ENCODE measurements at regions not wholly inside any gene's neighbourhood (a gene's known extent, or its start where the extent isn't known, plus 50 kb on each side); places are given as distances from the start of the nearest gene placed in this dataset.

DNA sequence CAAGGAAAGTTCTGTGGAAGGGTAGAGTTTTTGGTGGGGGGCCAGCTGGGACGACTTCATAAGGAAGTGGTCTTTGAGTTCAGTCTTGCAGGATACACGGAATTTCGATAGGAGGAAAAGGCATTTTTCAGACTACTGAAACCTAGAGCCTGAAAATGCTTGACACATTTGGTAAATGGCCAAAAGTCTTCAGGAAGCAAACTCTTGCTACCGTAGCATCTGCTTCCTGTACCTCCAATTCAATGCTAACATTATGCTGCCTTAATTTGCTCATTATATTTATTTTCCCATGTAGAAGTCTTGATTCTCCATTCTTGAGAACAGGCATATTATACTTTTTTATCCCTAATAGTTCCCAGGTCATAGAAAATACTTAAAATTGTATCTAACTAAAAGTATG is 129.3 kb upstream of the MED13 start:
- Histone ChIP-seq H3K9me3 (ENCODE audit: control insufficient read depth, low read depth, low read length) (no peaks in the 10 kb centered on the region), H3K4me2 (ENCODE audit: control insufficient read depth, extremely low read depth, insufficient read depth, low read depth, low read length) (no peak overlapping the region), H3K4me1 (ENCODE audit: control insufficient read depth, extremely low read depth, insufficient read depth, low read length) (no peaks in the 10 kb centered on the region), H4K20me1 (ENCODE audit: control insufficient read depth, extremely low read depth, insufficient read depth, low read length) (no peaks in the 10 kb centered on the region), H3K9me1 (ENCODE audit: control insufficient read depth, extremely low read depth, insufficient read depth, low read length) (no peaks in the 10 kb centered on the region), H3K79me2 (ENCODE audit: control insufficient read depth, insufficient read depth, low read length) (no peaks in the 10 kb centered on the region), H3K9ac (ENCODE audit: control insufficient read depth, extremely low read depth, insufficient read depth, low read length) (no peak overlapping the region), H2AFZ (ENCODE audit: control insufficient read depth, low read length) (no peak overlapping the region), H3K27me3 (ENCODE audit: control insufficient read depth, extremely low read depth, insufficient read depth, low read length) (no peaks in the 10 kb centered on the region), H3K4me3 (ENCODE audit: control insufficient read depth in 2 of 3, extremely low read depth in 1 of 3, insufficient read depth in 2 of 3, low read depth in 1 of 3, low read length in 3 of 3) (no peak overlapping the region), H3K27ac (ENCODE audit: control insufficient read depth, insufficient read depth, low read length) (no peak overlapping the region), H3K36me3 (ENCODE audit: control insufficient read depth in 2 of 2, extremely low read depth in 1 of 2, insufficient read depth in 2 of 2, low read length in 2 of 2) (no peaks in the 10 kb centered on the region)
- DNase-seq (ENCODE audit: low read depth, low spot score) (no peak), FAIRE-seq (no peak)
- dilution Hi-C loops (cut with MboI; ENCODE audit: extremely low pct_ligation_motif_present, low sequenced_read_pairs), result no loop called here
- TF ChIP-seq, protein P1, sequence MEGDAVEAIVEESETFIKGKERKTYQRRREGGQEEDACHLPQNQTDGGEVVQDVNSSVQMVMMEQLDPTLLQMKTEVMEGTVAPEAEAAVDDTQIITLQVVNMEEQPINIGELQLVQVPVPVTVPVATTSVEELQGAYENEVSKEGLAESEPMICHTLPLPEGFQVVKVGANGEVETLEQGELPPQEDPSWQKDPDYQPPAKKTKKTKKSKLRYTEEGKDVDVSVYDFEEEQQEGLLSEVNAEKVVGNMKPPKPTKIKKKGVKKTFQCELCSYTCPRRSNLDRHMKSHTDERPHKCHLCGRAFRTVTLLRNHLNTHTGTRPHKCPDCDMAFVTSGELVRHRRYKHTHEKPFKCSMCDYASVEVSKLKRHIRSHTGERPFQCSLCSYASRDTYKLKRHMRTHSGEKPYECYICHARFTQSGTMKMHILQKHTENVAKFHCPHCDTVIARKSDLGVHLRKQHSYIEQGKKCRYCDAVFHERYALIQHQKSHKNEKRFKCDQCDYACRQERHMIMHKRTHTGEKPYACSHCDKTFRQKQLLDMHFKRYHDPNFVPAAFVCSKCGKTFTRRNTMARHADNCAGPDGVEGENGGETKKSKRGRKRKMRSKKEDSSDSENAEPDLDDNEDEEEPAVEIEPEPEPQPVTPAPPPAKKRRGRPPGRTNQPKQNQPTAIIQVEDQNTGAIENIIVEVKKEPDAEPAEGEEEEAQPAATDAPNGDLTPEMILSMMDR (optimal IDR thresholded peaks at IDR 0.05 in 1 of 3, IDR thresholded peaks at IDR 0.05 in 1 of 3, conservative IDR thresholded peaks at IDR 0.05 in 1 of 3; ENCODE audit: extremely low read depth in 1 of 3, insufficient read depth in 2 of 3, low read length in 3 of 3), result no peak
- TF ChIP-seq EZH2 (IDR thresholded peaks at IDR 0.05; ENCODE audit: low read length), result no peak

DNA sequence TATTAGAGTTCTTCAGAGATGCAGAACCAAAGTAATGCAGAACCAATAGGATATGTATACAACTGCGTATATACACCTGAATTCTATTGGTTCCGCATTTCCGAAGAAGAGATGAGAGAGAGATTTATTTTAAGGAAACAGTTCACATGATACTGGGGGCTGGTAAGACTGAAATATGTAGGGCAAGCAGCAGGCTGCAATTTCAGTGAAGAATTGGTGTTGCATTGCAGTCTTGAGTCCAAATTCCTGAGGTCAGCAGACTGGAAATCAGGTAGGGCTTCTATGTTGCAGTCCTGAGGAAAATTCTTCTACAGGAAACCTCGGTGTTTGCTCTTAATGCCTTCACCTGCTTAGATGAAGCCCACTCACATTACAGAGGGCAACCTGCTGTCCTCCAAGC is 128.2 kb upstream of the MED13 start:
- Histone ChIP-seq H3K4me3 (ENCODE audit: control insufficient read depth in 2 of 3, extremely low read depth in 1 of 3, insufficient read depth in 2 of 3, low read depth in 1 of 3, low read length in 3 of 3) (no peak overlapping the region), H3K9me3 (ENCODE audit: control insufficient read depth, low read depth, low read length) (no peaks in the 10 kb centered on the region), H4K20me1 (ENCODE audit: control insufficient read depth, extremely low read depth, insufficient read depth, low read length) (no peaks in the 10 kb centered on the region), H2AFZ (ENCODE audit: control insufficient read depth, low read length) (no peak overlapping the region), H3K9me1 (ENCODE audit: control insufficient read depth, extremely low read depth, insufficient read depth, low read length) (no peaks in the 10 kb centered on the region), H3K27ac (ENCODE audit: control insufficient read depth, insufficient read depth, low read length) (no peak overlapping the region), H3K4me2 (ENCODE audit: control insufficient read depth, extremely low read depth, insufficient read depth, low read depth, low read length) (no peak overlapping the region), H3K4me1 (ENCODE audit: control insufficient read depth, extremely low read depth, insufficient read depth, low read length) (no peaks in the 10 kb centered on the region), H3K79me2 (ENCODE audit: control insufficient read depth, insufficient read depth, low read length) (no peaks in the 10 kb centered on the region), H3K36me3 (ENCODE audit: control insufficient read depth in 2 of 2, extremely low read depth in 1 of 2, insufficient read depth in 2 of 2, low read length in 2 of 2) (no peaks in the 10 kb centered on the region), H3K27me3 (ENCODE audit: control insufficient read depth, extremely low read depth, insufficient read depth, low read length) (no peaks in the 10 kb centered on the region), H3K9ac (ENCODE audit: control insufficient read depth, extremely low read depth, insufficient read depth, low read length) (no peak overlapping the region)
- FAIRE-seq (no peak), DNase-seq (ENCODE audit: low read depth, low spot score) (no peak)
- no peak for TF ChIP-seq EZH2 (IDR thresholded peaks at IDR 0.05; ENCODE audit: low read length)
- TF ChIP-seq, protein P1 (optimal IDR thresholded peaks at IDR 0.05 in 1 of 3, IDR thresholded peaks at IDR 0.05 in 1 of 3, conservative IDR thresholded peaks at IDR 0.05 in 1 of 3; ENCODE audit: extremely low read depth in 1 of 3, insufficient read depth in 2 of 3, low read length in 3 of 3), result no peak
- dilution Hi-C loops (cut with MboI; ENCODE audit: extremely low pct_ligation_motif_present, low sequenced_read_pairs), result no loop called here

Measured in keratinocyte (primary cell).